ENCODE measurements at regions not wholly inside any gene's neighbourhood (a gene's known extent, or its start where the extent isn't known, plus 50 kb on each side); places are given as distances from the start of the nearest gene placed in this dataset.

- no peaks in the 10 kb centered on the region for H3K36me3 ChIP-seq
- H3K4me1 ChIP-seq = no peaks in the 10 kb centered on the region
- no peak overlapping the region for H3K4me3 ChIP-seq
- no peaks in the 10 kb centered on the region for H3K9me3 ChIP-seq
- H3K27ac ChIP-seq (replicated peaks in 1 of 4) = no peak overlapping the region
- intact Hi-C loops (cut with DNase I) = no loop called here
- 39% methylated on average over 3 of the region's 3 CpGs for WGBS
- TF ChIP-seq POLR2A (IDR thresholded peaks at IDR 0.05; ENCODE audit: low read depth) (no peak), POLR2AphosphoS5 (IDR thresholded peaks at IDR 0.05) (no peak), EP300 (IDR thresholded peaks at IDR 0.05) (no peak)
- TF ChIP-seq, protein P1, sequence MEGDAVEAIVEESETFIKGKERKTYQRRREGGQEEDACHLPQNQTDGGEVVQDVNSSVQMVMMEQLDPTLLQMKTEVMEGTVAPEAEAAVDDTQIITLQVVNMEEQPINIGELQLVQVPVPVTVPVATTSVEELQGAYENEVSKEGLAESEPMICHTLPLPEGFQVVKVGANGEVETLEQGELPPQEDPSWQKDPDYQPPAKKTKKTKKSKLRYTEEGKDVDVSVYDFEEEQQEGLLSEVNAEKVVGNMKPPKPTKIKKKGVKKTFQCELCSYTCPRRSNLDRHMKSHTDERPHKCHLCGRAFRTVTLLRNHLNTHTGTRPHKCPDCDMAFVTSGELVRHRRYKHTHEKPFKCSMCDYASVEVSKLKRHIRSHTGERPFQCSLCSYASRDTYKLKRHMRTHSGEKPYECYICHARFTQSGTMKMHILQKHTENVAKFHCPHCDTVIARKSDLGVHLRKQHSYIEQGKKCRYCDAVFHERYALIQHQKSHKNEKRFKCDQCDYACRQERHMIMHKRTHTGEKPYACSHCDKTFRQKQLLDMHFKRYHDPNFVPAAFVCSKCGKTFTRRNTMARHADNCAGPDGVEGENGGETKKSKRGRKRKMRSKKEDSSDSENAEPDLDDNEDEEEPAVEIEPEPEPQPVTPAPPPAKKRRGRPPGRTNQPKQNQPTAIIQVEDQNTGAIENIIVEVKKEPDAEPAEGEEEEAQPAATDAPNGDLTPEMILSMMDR (IDR thresholded peaks at IDR 0.05) = no peak
- DNase-seq (ENCODE audit: extremely low spot score) = no peak
- H3K27me3 ChIP-seq = no peaks in the 10 kb centered on the region
These were observed 279.8 kb upstream of the MAGEB18 start for GRCh38 chrX:25858273-25858880.

DNA sequence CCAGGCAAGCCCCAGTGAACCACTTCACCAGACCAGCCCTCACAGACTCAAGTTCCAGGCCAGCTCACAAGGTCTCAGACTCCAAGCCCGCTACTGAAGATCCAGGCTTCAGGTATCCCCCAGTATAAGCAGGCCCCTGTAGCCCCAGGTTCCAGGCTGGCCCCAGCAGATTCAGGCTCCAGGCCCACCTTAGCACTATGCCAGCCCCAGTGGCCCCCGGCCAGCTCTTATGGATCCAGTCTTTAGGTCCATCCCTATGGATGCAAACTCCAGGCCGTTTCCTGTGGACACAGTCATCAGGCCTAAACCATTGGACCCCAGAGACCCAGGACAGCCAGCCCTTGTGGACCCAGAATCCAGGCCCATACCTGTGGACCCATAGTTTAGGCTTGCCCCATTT lies 277.8 kb upstream of the MAGEB18 start:
- Histone ChIP-seq H3K36me3 (no peaks in the 10 kb centered on the region), H3K9me3 (no peaks in the 10 kb centered on the region), H3K27ac (replicated peaks in 1 of 4) (no peak overlapping the region), H3K4me3 (no peak overlapping the region), H3K27me3 (no peaks in the 10 kb centered on the region), H3K4me1 (no peaks in the 10 kb centered on the region)
- no peak for DNase-seq (ENCODE audit: extremely low spot score)
- TF ChIP-seq EP300 (IDR thresholded peaks at IDR 0.05) (no peak), POLR2AphosphoS5 (IDR thresholded peaks at IDR 0.05) (no peak), POLR2A (IDR thresholded peaks at IDR 0.05; ENCODE audit: low read depth) (no peak)
- TF ChIP-seq, protein P1 (IDR thresholded peaks at IDR 0.05) = no peak
- 86% methylated on average over 2 of the region's 3 CpGs for WGBS
- intact Hi-C loops (cut with DNase I) = no loop called here

DNA sequence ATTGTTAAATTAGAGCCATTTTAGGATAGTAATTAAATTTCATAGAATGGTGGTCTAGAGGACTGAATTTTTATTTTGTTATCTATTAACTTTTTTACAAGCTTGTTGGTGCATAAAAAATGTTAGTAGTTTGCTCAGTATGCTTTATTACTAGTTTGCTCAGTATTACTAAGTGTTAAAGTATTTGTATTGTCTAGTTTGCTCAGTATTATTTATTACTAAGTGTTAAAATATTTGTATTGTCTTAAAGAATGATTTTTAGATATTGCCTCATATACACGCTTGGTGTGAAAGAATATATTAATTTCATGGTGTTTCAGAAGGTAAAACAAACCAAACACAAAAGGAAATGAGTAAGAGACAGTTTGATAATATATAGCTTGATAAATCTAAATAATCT lies 268.4 kb upstream of the MAGEB18 start:
- DNase-seq (ENCODE audit: extremely low spot score) = no peak
- H3K36me3 ChIP-seq = no peaks in the 10 kb centered on the region
- no peaks in the 10 kb centered on the region for H3K4me1 ChIP-seq
- TF ChIP-seq POLR2AphosphoS5 (IDR thresholded peaks at IDR 0.05) (no peak), POLR2A (IDR thresholded peaks at IDR 0.05; ENCODE audit: low read depth) (no peak), EP300 (IDR thresholded peaks at IDR 0.05) (no peak)
- TF ChIP-seq, protein P1 (IDR thresholded peaks at IDR 0.05) = no peak
- H3K9me3 ChIP-seq = no peaks in the 10 kb centered on the region
- H3K4me3 ChIP-seq = no peak overlapping the region
- no peak overlapping the region for H3K27ac ChIP-seq (replicated peaks in 1 of 4)
- intact Hi-C loops (cut with DNase I) = no loop called here
- H3K27me3 ChIP-seq = no peaks in the 10 kb centered on the region
- 43% methylated on average over 1 of the region's 1 CpG for WGBS

DNA sequence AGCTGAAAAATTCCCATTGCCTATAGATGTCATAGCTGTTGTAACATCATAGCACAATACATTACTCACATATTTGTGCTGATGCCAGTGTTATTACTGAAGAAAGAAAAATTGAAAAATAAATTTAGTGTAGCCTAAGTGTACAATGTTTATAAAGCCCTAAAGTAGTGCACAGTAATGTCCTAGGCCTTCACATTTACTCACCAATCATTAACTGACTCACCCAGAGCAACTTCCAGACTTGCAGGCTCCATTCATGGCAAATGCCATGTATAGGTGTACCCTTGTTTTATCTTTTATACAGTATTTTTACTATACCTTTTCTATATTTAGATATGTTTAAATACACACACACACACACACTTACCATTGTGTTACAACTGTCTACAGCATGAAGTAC lies 265.4 kb upstream of the MAGEB18 start:
- Histone ChIP-seq H3K4me1 (no peaks in the 10 kb centered on the region), H3K36me3 (no peaks in the 10 kb centered on the region), H3K27ac (replicated peaks in 1 of 4) (no peak overlapping the region), H3K27me3 (no peaks in the 10 kb centered on the region), H3K9me3 (no peaks in the 10 kb centered on the region), H3K4me3 (no peak overlapping the region)
- TF ChIP-seq POLR2AphosphoS5 (IDR thresholded peaks at IDR 0.05) (no peak), EP300 (IDR thresholded peaks at IDR 0.05) (no peak), POLR2A (IDR thresholded peaks at IDR 0.05; ENCODE audit: low read depth) (no peak)
- TF ChIP-seq, protein P1 (IDR thresholded peaks at IDR 0.05) = no peak
- DNase-seq (ENCODE audit: extremely low spot score) = no peak
- intact Hi-C loops (cut with DNase I) = no loop called here

DNA sequence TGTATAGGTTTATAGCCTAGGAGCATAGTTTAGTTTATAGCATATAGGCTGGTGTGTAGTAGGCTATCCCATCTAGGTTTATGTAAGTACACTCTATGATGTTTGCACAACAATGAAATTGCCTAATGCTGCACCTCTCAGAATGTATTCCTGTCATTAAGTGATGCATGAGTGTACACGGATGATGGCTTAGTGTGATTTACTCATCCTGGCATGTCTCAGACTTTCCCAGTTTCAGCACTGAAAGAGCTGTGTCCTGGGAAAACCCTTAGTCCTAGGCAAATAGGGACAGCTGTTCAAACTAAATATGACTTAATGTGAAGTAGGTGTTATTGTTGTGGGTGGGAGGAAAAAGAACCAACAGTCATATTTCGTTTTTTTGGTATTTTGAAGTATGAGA lies 264.9 kb upstream of the MAGEB18 start:
- Histone ChIP-seq H3K27me3 (no peaks in the 10 kb centered on the region), H3K4me1 (no peaks in the 10 kb centered on the region), H3K27ac (replicated peaks in 1 of 4) (no peak overlapping the region), H3K9me3 (no peaks in the 10 kb centered on the region), H3K36me3 (no peaks in the 10 kb centered on the region), H3K4me3 (no peak overlapping the region)
- 45% methylated on average over 2 of the region's 2 CpGs for WGBS
- TF ChIP-seq POLR2AphosphoS5 (IDR thresholded peaks at IDR 0.05) (no peak), POLR2A (IDR thresholded peaks at IDR 0.05; ENCODE audit: low read depth) (no peak), EP300 (IDR thresholded peaks at IDR 0.05) (no peak)
- TF ChIP-seq, protein P1 (IDR thresholded peaks at IDR 0.05) = no peak
- intact Hi-C loops (cut with DNase I) = no loop called here
- DNase-seq (ENCODE audit: extremely low spot score) = no peak

Measured in esophagus muscularis mucosa (tissue), 4 donors.